ENCODE measurements at regions not wholly inside any gene's neighbourhood (a gene's known extent, or its start where the extent isn't known, plus 50 kb on each side); places are given as distances from the start of the nearest gene placed in this dataset.

DNA sequence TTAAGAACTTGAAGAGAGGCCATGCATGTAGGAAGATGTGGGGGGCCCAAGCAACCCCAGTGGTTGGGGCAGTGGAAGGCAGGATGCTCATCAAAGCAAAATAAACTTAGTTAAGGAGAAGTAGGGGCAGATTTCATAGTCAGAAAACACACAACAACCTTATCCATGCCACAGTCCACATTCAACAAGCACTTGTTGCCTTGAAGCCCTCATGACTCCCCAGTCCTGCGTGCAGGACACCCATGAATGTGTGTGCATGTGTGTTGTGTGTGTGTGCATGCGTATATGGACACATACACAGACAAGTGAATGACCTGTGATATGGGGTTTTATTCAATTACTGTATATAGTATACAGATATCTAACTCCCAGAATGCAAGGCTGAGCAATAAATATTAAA, 186.9 kb downstream of the PSMG1 start:
- H3K9me3 ChIP-seq (ENCODE audit: control insufficient read depth in 4 of 4, insufficient read depth in 3 of 4, low read length in 3 of 4) = no peaks in the 10 kb centered on the region
- H3K27ac ChIP-seq (ENCODE audit: low read depth in 1 of 2, low read length in 1 of 2) = no peak overlapping the region
- no peak overlapping the region for H3K4me3 ChIP-seq
- H3K36me3 ChIP-seq (ENCODE audit: control insufficient read depth in 4 of 4, insufficient read depth in 4 of 4, low read length in 4 of 4) = no peaks in the 10 kb centered on the region
- ATAC-seq (ENCODE audit: insufficient read depth, low FRiP score) = no peak
- no peaks in the 10 kb centered on the region for H3K27me3 ChIP-seq (ENCODE audit: control insufficient read depth in 3 of 3, insufficient read depth in 3 of 3, low read length in 2 of 3)
- 94 to 97% methylated on average over 2 of the region's 2 CpGs for WGBS, 2 donors
- TF ChIP-seq, protein P1, sequence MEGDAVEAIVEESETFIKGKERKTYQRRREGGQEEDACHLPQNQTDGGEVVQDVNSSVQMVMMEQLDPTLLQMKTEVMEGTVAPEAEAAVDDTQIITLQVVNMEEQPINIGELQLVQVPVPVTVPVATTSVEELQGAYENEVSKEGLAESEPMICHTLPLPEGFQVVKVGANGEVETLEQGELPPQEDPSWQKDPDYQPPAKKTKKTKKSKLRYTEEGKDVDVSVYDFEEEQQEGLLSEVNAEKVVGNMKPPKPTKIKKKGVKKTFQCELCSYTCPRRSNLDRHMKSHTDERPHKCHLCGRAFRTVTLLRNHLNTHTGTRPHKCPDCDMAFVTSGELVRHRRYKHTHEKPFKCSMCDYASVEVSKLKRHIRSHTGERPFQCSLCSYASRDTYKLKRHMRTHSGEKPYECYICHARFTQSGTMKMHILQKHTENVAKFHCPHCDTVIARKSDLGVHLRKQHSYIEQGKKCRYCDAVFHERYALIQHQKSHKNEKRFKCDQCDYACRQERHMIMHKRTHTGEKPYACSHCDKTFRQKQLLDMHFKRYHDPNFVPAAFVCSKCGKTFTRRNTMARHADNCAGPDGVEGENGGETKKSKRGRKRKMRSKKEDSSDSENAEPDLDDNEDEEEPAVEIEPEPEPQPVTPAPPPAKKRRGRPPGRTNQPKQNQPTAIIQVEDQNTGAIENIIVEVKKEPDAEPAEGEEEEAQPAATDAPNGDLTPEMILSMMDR (IDR thresholded peaks at IDR 0.05; ENCODE audit: control extremely low read depth, extremely low read depth) = no peak
- no peak for DNase-seq
- no peak overlapping the region for H3K9ac ChIP-seq (ENCODE audit: insufficient read depth in 1 of 2, low read length in 2 of 2)
- peaks cover 5 to 45% (median 28%) of the 10 kb centered on the region in 5 donors for H3K4me1 ChIP-seq (ENCODE audit: control insufficient read depth in 5 of 5, insufficient read depth in 5 of 5, low read length in 5 of 5)

DNA sequence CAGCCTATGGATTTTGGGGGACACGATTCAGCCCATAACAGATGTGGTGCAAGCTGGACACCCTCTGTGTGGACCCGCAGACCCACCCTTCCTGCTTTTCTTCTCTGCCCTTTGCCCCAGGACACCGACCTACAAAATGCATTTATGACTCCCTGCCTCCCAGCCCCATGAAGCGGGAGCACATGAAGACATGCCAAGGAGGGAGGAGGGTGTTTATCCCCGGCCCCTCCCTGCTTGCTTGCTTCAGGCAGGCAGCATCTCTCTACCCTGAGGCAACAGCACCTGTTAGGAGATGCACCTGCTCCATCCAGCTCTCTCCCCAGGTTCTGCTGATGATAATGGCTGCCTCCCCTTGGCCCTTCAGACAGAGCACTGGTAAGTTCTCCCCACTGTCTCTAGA, 187.5 kb downstream of the PSMG1 start:
- Histone ChIP-seq H3K4me3 (no peak overlapping the region), H3K36me3 (ENCODE audit: control insufficient read depth in 4 of 4, insufficient read depth in 4 of 4, low read length in 4 of 4) (no peaks in the 10 kb centered on the region), H3K27ac (ENCODE audit: low read depth in 1 of 2, low read length in 1 of 2) (no peak overlapping the region), H3K4me1 (ENCODE audit: control insufficient read depth in 5 of 5, insufficient read depth in 5 of 5, low read length in 5 of 5) (peaks cover 5 to 51% (median 29%) of the 10 kb centered on the region in 5 donors), H3K9ac (ENCODE audit: insufficient read depth in 1 of 2, low read length in 2 of 2) (no peak overlapping the region), H3K9me3 (ENCODE audit: control insufficient read depth in 4 of 4, insufficient read depth in 3 of 4, low read length in 3 of 4) (no peaks in the 10 kb centered on the region), H3K27me3 (ENCODE audit: control insufficient read depth in 3 of 3, insufficient read depth in 3 of 3, low read length in 2 of 3) (no peaks in the 10 kb centered on the region)
- DNase-seq (no peak), ATAC-seq (ENCODE audit: insufficient read depth, low FRiP score) (no peak)
- TF ChIP-seq, protein P1 (IDR thresholded peaks at IDR 0.05; ENCODE audit: control extremely low read depth, extremely low read depth) = no peak
- 74 to 81% methylated on average over 5 of the region's 5 CpGs for WGBS, 2 donors

DNA sequence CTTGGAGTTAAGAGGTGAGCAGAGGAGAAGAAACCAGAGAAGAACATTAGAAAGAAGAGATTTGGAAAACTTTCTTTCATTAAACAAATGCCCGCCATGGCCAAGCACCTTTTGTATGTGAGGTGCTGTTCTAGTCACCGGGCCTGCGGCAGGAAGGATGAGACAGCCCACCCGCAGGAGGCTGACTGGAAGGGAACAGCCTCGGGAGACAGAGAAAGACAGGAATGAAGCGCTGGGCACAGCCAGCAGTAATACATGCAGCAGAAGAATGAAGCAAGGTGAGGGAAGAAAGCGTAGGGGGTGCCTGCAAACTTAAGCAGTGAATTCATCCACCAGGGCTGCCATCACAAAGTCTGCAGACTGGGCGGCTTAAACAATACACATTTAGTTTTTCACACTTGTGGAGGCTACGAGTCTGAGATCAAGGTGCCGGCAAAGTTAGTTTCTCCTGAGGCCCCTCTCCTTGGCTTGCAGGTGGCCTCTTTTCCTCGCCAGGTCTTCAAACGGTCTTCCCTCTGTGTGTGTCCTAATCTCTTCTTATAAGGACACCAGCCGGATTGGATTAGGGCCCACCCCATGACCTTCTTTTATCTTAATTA, 188.1 kb downstream of the PSMG1 start:
- H3K4me1 ChIP-seq (ENCODE audit: control insufficient read depth in 5 of 5, insufficient read depth in 5 of 5, low read length in 5 of 5) = peaks cover 5 to 56% (median 34%) of the 10 kb centered on the region in 5 donors
- peak overlapping the region in 1 of 2 donors; percentile 17 for H3K27ac ChIP-seq (ENCODE audit: low read depth in 1 of 2, low read length in 1 of 2)
- TF ChIP-seq, protein P1 (IDR thresholded peaks at IDR 0.05; ENCODE audit: control extremely low read depth, extremely low read depth) = no peak
- DNase-seq = no peak
- H3K4me3 ChIP-seq = no peak overlapping the region
- H3K9me3 ChIP-seq (ENCODE audit: control insufficient read depth in 4 of 4, insufficient read depth in 3 of 4, low read length in 3 of 4) = no peaks in the 10 kb centered on the region
- 84 to 89% methylated on average over 13 of the region's 13 CpGs for WGBS, 2 donors
- H3K36me3 ChIP-seq (ENCODE audit: control insufficient read depth in 4 of 4, insufficient read depth in 4 of 4, low read length in 4 of 4) = no peaks in the 10 kb centered on the region
- H3K27me3 ChIP-seq (ENCODE audit: control insufficient read depth in 3 of 3, insufficient read depth in 3 of 3, low read length in 2 of 3) = no peaks in the 10 kb centered on the region
- no peak for ATAC-seq (ENCODE audit: insufficient read depth, low FRiP score)
- no peak overlapping the region for H3K9ac ChIP-seq (ENCODE audit: insufficient read depth in 1 of 2, low read length in 2 of 2)

DNA sequence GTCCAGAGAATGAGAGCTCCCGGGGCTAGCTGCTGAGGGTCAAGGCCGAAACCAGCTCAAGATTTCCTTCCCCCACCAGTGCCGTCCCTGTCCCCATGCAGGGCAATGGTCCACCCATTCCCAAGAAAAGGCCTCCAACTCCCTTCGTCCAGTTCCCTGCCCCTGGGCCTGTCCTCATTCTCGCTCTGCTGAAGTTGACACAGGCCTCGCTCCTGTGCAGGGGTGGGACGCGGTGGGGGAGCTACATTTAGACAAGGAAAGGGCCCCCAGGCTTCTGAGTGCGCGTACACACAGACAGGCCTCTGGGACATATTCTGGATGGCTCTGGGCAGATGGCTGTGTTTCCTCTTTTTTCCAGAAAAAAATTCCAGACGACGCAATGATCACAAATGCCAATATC, 188.3 kb downstream of the ETS2 start:
- no peaks in the 10 kb centered on the region for H3K9me3 ChIP-seq (ENCODE audit: control insufficient read depth in 4 of 4, insufficient read depth in 3 of 4, low read length in 3 of 4)
- DNase-seq (no peak), ATAC-seq (ENCODE audit: insufficient read depth, low FRiP score) (no peak)
- TF ChIP-seq, protein P1 (IDR thresholded peaks at IDR 0.05; ENCODE audit: control extremely low read depth, extremely low read depth) = no peak
- H3K4me1 ChIP-seq (ENCODE audit: control insufficient read depth in 5 of 5, insufficient read depth in 5 of 5, low read length in 5 of 5) = peaks cover 5 to 67% (median 45%) of the 10 kb centered on the region in 5 donors
- no peaks in the 10 kb centered on the region for H3K27me3 ChIP-seq (ENCODE audit: control insufficient read depth in 3 of 3, insufficient read depth in 3 of 3, low read length in 2 of 3)
- no peak overlapping the region for H3K9ac ChIP-seq (ENCODE audit: insufficient read depth in 1 of 2, low read length in 2 of 2)
- no peaks in the 10 kb centered on the region for H3K36me3 ChIP-seq (ENCODE audit: control insufficient read depth in 4 of 4, insufficient read depth in 4 of 4, low read length in 4 of 4)
- no peak overlapping the region for H3K4me3 ChIP-seq
- 89 to 90% methylated on average over 12 of the region's 12 CpGs for WGBS, 2 donors
- H3K27ac ChIP-seq (ENCODE audit: low read depth in 1 of 2, low read length in 1 of 2) = peak overlapping the region; percentile 55 to 71

Data from lung (tissue), 11 donors.